GM19372 (cell line): ENCODE measurements at regions not wholly inside any gene's neighbourhood (a gene's known extent, or its start where the extent isn't known, plus 50 kb on each side); places are given as distances from the start of the nearest gene placed in this dataset.

ENCODE experiments used
- ATAC-seq: cut with Tn5 transposase; IDR thresholded peaks from one replicate; pipeline ENCODE4 v1.9.1; 2021; ENCODE audit warnings: mild to moderate bottlenecking, low read depth, moderate library complexity; ENCODE audit not compliant: unreplicated experiment

DNA sequence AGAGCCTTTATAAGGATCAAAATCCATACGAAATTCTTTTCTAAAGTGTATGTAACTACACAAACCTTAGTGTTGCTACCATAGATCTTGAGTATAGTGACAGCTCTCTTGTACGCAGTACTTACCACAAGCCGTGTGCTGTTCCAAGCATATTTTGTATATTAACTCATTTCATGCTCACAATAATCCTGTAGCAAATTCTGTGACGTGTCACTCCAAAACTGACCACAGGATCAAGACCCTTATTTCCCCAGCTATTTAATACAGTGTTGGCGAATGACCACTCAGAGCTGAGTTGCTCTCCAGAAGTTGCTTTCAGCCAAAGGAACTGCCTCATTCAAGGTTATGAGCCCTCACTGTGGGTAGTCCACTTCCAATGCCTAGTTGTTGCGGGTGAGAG, 169.8 kb downstream of the BTG1 start:
- ATAC-seq, result no peak

DNA sequence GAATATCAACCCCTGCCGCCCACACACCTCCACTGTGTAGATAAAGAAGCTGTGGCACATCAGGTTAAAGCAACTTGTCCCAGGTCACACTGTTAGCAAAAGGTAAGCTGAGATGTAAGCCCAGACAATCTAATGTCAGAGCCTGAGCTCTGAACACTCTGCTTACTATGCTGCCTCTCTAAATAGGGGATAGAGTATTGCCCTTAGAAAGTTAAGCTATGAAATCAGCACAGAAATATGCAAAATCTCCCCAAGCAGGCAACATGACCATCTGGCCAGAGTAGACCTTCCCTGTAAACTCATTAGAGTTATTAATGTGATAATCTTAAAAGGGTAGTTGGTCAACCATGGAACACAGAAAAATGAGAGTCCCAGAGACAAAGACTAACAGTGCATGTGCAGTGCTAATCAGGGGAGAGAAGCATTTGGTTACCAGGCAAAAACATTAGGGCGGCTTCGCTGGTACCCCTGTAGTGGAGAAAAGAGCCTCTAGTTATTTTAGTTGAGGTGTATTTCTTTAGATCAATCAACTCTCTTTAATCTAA, 171.0 kb downstream of the BTG1 start:
- ATAC-seq, result no peak

DNA sequence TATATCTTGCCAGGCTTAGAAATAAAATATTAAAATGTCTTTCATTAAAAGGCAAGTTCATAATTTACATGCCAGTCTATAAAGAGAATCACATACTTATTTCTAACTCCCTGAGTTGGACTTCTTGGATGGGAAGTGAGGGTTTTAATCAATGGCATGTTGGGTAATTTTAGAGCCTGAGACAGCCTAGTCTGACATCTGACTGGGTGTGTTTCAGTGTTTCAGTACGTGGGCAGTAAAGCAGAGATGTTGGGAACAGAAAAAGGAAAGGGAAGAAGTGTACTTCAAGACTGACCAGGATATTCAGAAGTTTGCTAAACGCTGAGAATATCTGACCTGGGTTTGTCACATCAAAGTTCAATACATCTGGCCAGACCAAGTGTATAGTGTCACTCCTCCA, 171.8 kb downstream of the BTG1 start:
- ATAC-seq, result no peak

DNA sequence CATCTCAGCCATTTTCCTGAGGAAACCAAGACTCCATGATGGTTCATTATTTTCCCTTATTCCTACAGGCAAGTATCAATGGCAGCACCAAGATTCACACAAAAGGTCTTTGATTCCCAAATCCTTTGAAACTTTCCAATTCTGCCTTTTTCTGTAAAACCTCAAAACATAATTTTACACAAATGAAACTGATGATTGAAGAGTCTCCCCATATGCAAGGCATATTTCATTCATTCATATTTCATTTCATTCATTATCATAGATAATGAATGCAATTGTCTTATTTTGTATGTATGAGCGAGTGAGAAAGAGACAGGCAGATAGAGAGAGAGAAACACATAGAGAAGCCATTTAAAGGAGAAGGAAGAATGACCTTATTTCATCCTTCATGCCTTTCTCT, 172.8 kb downstream of the BTG1 start:
- no peak for ATAC-seq

DNA sequence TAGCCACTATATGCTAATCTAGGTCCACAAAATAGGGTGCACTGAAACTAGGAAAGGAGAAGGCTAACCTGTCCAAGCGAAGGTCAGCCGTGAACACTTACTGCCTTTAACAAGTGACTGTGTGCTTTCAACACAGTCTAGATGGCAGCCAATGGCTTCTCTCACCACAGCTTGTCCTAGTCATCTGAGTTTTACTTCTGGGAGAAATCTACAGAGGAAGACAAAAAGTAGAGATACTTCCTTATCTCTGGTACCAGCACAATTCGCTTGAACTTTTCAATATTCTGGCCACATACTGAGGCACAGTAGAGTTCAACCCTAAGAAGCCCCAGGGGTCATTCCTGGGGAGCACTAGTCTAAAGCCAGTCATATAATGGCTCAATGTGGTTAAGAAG, 176.9 kb downstream of the BTG1 start:
- ATAC-seq, result no peak

DNA sequence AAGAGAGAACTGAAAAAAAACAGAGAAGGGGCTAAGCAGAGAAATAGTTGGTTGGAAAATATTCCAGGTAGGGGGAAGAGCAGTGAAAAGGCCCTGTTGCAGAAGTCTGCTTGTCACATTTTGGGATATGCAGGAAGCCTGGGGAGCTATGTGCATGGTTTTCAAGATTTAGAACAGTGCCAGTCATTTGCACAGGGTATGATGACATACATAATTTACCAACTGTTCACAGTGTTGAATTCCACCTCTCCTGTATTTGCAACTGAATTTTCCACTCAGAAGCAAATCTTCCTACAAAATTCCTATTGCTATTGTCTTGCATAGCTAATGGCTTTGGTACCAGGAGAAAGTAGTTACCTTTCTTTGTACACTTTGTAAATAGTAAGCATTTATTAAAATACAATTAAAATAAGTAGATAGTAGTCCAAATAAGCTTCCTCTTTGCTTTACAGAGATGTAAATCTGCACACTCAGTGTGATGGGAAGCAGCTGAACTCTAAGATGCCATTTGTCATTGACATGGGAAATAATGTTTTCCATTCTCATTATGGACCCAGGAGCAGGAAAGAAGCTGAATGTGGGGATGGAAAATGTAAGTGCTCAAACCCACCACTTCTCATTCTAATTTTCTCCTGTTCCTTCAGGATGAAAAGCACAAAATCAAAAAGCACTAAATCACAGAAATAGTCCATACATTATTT, 177.4 kb downstream of the BTG1 start:
- no peak for ATAC-seq

- ATAC-seq, result no peak
Observed at GRCh38 chr12:91967590-91967989, 178.1 kb downstream of the BTG1 start.

DNA sequence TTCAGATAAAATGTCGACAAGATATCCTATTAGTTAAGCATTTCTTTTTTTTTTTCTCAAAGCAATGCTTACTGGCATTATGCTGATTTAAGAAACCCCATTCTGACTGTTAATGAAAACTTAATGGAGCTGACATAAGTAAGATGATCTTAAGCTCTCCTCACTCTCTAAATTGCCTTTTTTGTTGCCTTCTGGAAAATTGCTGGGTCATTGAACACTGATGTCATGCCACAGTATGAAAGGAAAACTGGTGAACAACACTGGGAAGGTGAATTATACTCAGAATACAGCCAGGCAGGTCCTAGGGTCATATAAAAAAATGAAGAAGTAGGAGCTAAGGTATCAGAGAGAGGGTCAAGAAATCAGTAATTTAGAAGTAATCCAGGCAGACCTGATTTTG, 179.9 kb downstream of the BTG1 start:
- ATAC-seq, result no peak

DNA sequence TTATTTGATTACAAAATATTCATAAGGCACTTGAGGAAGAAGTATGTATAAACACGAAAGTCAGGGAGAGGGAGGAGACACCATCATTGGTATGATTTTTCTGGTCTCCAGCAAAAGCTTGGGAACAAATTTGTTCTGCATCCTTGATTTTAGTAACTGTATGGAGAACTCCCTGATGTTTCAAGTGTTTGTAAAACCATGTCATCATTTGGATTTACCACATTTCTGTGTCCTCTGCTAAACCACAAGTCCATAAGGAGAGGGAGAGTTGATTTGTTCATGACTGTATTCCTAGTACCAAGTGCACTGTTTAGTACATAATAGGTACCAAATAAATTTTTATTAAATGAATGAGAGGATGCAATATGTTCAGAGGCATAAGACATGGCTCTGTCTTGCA, 181.1 kb downstream of the BTG1 start:
- no peak for ATAC-seq

- ATAC-seq, result no peak
Observed at GRCh38 chr12:91959220-91959619, 186.4 kb downstream of the BTG1 start.

DNA sequence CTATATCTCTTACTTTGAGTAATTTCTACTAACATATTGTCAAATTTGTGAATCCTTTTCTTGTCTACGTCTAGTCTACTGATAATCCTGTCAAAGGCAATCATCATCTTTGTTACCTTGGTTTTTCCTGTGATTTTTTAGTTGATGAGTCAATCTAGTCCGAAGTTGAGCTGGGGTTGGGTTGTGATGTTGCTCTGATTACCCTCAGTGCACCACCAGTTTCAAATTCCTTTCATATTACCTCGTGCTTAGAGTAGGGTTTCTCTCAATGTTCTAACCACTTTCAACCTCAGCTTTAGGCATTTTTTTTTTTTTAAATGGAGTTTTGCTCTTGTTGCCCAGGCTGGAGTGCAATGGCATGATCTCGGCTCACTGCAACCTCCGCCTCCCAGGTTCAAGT, 186.8 kb downstream of the BTG1 start:
- ATAC-seq, result no peak

- no peak for ATAC-seq
Observed at GRCh38 chr12:91954747-91955146, 190.9 kb downstream of the BTG1 start.

DNA sequence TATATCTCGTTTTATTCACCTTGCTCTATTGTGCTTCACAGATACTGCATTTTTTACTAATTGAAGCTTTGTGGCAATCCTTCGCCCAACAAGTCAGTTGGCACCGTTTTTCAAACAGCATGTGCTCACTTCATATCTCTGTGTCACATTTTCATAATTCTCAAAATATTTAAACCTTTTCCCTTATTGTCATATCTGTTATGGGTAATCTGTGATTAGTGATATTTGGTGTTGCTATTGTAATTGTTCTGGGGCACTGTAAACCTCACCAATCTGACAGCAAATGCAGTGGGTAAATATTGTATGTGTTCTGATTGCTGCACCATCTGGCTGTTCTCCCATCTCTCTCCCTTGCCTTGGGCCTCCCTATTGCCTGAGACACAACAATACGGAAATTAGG, 191.3 kb downstream of the BTG1 start:
- ATAC-seq, result no peak

- no peak for ATAC-seq
Observed at GRCh38 chr12:91952916-91953315, 192.7 kb downstream of the BTG1 start.

GRCh38 chr12:91951571-91951970, 194.1 kb downstream of the BTG1 start:
- ATAC-seq, result no peak

- ATAC-seq, result no peak
Observed at GRCh38 chr12:91948504-91948903, 197.1 kb downstream of the BTG1 start.

DNA sequence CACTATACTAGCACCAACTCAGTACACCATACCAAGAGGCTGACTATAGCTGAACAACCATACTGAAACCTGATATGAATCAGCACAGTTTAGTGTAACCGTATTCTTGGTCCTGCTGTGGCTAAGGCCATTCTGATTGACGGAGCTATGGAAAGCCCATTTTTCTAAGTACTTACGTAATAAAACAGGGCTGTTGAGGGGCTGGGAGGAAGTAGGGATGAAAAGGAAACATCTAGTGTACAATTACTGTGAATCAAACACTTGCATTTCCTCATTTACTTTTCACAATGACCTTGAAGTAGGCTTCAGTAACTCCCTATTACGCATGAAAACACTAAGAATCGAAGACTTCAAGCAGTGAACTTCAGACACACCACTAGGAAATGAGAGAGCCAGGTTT, 198.2 kb downstream of the BTG1 start:
- peak; percentile 64 for ATAC-seq

- no peak for ATAC-seq
Observed at GRCh38 chr12:91944637-91945036, 201.0 kb downstream of the BTG1 start.

DNA sequence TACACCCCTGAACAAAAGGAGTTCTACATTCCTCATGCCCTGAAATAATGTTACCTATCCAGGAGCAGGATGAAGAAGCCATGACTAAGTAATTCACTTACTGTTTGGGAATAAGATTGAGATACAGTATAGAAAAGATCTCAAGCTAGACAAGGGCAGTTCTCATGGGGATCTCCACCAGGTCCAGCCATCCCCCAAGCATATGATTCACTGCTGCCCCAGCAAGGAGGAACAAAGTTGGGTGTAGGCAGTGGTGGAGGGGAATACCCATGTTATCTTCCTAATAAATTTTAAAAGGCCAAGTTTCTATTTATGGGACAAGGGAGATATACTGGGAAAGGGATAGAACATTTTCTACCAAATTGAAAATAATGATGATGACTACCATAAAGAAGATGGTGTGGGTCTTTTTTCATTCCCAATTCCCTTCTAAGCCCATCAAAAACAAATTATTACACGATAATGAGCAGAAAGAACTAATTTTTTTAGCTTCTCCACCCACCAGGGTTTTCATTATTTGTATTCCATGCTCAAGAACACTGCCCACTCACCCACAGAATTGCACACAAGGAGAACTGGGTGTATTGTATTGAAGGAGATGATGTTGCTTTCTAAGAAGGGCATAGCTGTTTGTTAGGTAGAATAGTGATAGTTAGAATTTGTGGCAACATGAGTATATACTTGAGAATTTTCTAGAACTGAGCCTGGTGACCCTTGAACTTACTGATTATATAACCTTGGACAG, 204.6 kb downstream of the BTG1 start:
- ATAC-seq, result no peak

GRCh38 chr12:91940322-91940721, 205.3 kb downstream of the BTG1 start:
- ATAC-seq, result no peak

- ATAC-seq, result no peak
Observed at GRCh38 chr12:91937706-91938105, 207.9 kb downstream of the BTG1 start.

- no peak for ATAC-seq
Observed at GRCh38 chr12:91937009-91937408, 208.6 kb downstream of the BTG1 start.
